ENCODE measurements at regions not wholly inside any gene's neighbourhood (a gene's known extent, or its start where the extent isn't known, plus 50 kb on each side); places are given as distances from the start of the nearest gene placed in this dataset.

DNA sequence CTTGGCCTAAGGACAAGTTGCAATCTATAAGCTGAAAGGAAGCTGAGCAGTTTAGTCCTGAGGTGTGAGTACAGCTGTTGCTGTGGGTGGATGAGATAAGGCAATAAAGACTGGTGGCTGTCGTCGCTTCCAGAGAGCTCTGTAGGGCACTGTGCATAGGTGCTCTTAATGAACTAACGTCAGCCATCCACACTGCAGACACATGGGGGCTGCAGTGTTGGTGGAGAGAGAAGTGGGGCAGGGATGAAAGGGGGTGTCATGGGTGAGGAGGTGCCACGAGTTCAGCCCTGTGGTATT, 139.9 kb upstream of the IRX3 start:
- no peaks in the 10 kb centered on the region for H3K27me3 ChIP-seq
- no peak overlapping the region for H3K4me3 ChIP-seq
- FAIRE-seq (no peak), DNase-seq (no peak), ATAC-seq (no peak)
- TF ChIP-seq, protein P1, sequence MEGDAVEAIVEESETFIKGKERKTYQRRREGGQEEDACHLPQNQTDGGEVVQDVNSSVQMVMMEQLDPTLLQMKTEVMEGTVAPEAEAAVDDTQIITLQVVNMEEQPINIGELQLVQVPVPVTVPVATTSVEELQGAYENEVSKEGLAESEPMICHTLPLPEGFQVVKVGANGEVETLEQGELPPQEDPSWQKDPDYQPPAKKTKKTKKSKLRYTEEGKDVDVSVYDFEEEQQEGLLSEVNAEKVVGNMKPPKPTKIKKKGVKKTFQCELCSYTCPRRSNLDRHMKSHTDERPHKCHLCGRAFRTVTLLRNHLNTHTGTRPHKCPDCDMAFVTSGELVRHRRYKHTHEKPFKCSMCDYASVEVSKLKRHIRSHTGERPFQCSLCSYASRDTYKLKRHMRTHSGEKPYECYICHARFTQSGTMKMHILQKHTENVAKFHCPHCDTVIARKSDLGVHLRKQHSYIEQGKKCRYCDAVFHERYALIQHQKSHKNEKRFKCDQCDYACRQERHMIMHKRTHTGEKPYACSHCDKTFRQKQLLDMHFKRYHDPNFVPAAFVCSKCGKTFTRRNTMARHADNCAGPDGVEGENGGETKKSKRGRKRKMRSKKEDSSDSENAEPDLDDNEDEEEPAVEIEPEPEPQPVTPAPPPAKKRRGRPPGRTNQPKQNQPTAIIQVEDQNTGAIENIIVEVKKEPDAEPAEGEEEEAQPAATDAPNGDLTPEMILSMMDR (IDR thresholded peaks at IDR 0.05) = no peak
- intact Hi-C loops (cut with DNase I) = no loop called here
- H3K36me3 ChIP-seq = no peaks in the 10 kb centered on the region
- no peaks in the 10 kb centered on the region for H3K9me3 ChIP-seq
- peaks cover 0 to 8% (median 0%) of the 10 kb centered on the region in 3 donors for H3K4me1 ChIP-seq
- H3K27ac ChIP-seq = peak overlapping the region in 1 of 4 donors; percentile 30
- 64 to 68% methylated on average over 4 of the region's 4 CpGs for WGBS, 2 donors

DNA sequence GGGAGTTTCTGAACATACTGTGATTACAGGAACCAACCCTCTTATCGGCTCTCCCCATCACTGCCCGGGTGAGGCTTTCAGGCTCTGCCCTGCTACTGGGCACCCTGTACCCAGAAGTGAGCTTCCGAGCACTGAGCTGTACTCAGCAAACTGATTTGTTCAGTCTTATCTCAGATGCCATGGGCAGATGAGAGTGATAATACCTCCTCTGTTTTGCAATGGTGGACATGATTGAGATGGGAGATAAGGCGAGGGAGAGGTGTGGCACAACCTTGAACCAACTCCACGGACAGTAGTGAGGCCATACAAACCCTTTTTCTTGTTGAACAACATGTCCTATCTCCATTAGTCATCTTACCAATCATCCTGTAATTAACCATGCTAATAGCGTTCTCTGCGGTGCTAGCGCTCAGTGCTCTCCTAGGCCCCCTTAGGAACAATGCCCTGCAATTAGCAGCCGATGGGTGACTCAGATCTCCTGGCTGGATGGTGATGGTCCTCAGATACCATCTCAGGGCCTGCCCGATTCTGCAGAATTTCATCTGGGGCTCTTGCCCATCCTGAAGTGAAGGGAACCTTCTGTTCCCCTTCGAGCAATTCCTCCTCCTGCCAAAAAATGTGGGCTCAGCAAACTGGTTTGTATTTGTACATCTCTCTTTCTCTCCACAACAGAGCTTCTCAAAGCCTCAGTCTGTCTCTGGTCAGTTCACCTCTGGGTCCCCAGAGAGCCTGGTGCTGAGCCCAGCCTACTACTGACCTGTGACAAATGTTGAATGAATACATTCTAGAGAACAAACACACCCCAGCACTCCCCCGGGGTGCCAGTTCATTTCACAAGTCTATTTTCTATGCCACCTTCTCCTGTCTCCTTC, 139.3 kb upstream of the IRX3 start:
- Histone ChIP-seq H3K4me1 (peaks cover 0 to 8% (median 0%) of the 10 kb centered on the region in 3 donors), H3K27me3 (no peaks in the 10 kb centered on the region), H3K36me3 (no peaks in the 10 kb centered on the region), H3K27ac (peak overlapping the region in 2 of 4 donors; percentile 24 to 30), H3K4me3 (no peak overlapping the region), H3K9me3 (no peaks in the 10 kb centered on the region)
- TF ChIP-seq, protein P1 (IDR thresholded peaks at IDR 0.05) = no peak
- FAIRE-seq (no peak), ATAC-seq (peak in 3 of 4 donors; percentile 48 to 70 (median 54)), DNase-seq (peak in 2 of 6 donors; percentile 16 to 40)
- intact Hi-C loops (cut with DNase I) = no loop called here
- 65% methylated on average over 12 of the region's 12 CpGs for WGBS, 2 donors

DNA sequence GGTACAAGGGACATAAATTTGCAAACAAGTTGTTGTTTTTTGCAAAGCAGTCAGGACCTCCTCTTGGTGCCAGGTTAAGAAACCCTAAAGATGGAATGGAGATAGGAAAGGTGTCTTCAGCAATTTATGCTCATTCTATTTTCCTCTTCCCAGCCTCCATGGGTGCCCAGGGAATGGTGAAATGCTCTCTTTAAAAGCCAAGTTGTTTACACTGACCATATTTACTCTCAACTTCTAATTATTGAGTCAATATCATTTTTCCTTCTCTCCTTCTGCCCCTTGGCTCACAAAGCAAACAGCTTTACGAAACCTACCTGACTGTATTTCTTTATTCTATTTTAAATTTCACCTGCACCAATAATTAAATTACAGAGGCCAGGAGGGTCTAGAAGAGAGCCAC, 138.5 kb upstream of the IRX3 start:
- ATAC-seq (no peak), DNase-seq (no peak), FAIRE-seq (no peak)
- TF ChIP-seq, protein P1 (IDR thresholded peaks at IDR 0.05) = no peak
- intact Hi-C loops (cut with DNase I) = no loop called here
- H3K36me3 ChIP-seq = no peaks in the 10 kb centered on the region
- 47 to 55% methylated on average over 1 of the region's 1 CpG for WGBS, 2 donors
- H3K4me1 ChIP-seq = peaks cover 0 to 8% (median 0%) of the 10 kb centered on the region in 3 donors
- H3K4me3 ChIP-seq = no peak overlapping the region
- peak overlapping the region in 2 of 4 donors; percentile 24 to 34 for H3K27ac ChIP-seq
- no peaks in the 10 kb centered on the region for H3K27me3 ChIP-seq
- no peaks in the 10 kb centered on the region for H3K9me3 ChIP-seq

DNA sequence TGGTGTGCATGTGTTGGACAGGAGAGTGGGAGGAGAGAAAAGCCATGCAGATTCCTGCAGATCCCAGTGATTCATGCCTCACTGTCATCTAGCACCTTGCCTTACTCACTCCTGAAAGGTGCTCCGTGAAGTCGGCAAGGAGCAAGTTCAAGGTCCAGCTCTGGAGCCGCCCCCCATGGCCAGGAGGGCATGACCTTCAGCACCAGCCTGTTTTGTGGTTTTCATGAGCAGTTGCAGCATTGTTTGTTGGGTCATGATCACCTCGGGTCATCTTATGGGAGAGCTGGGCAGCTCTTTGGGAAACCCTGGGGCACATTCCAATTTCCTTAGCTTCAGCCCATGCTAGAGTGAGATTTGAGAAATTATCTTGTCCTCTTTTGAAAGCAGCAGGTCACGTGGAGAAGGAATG, 137.5 kb upstream of the IRX3 start:
- TF ChIP-seq, protein P1 (IDR thresholded peaks at IDR 0.05) = no peak
- intact Hi-C loops (cut with DNase I) = no loop called here
- H3K4me3 ChIP-seq = no peak overlapping the region
- no peak for DNase-seq
- H3K9me3 ChIP-seq = no peaks in the 10 kb centered on the region
- peaks cover 0 to 8% (median 0%) of the 10 kb centered on the region in 3 donors for H3K4me1 ChIP-seq
- ATAC-seq = no peak
- FAIRE-seq = no peak
- 84 to 88% methylated on average over 5 of the region's 5 CpGs for WGBS, 2 donors
- H3K27me3 ChIP-seq = no peaks in the 10 kb centered on the region
- H3K36me3 ChIP-seq = no peaks in the 10 kb centered on the region
- no peak overlapping the region for H3K27ac ChIP-seq

DNA sequence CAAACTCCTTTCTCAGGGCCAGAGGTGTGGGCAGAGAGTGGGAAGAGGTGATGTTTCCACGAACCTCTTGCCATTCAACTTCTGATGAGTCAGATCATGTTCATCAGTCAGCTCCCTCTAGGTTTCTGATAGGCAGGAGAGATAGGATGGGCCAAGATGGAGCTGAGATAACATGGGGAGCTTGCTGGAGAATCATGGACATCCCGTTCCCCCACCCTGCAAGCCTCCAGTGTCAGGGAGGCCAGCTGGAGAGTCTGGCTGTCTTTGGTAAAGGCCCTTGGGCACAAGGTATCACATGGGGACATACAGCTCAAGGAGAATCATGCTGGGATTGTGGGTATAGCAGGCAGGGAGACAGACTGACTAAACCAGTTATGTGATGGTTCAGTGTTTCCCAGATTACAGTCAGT, 136.0 kb upstream of the IRX3 start:
- no peaks in the 10 kb centered on the region for H3K36me3 ChIP-seq
- H3K4me3 ChIP-seq = no peak overlapping the region
- intact Hi-C loops (cut with DNase I) = no loop called here
- H3K4me1 ChIP-seq = peaks cover 0 to 8% (median 0%) of the 10 kb centered on the region in 3 donors
- H3K9me3 ChIP-seq = no peaks in the 10 kb centered on the region
- 59 to 83% methylated on average over 2 of the region's 2 CpGs for WGBS, 2 donors
- ATAC-seq (peak in 3 of 4 donors; percentile 20 to 32 (median 22)), FAIRE-seq (no peak), DNase-seq (no peak)
- TF ChIP-seq, protein P1 (IDR thresholded peaks at IDR 0.05) = no peak
- no peak overlapping the region for H3K27ac ChIP-seq
- no peaks in the 10 kb centered on the region for H3K27me3 ChIP-seq
